ENCODE measurements at regions not wholly inside any gene's neighbourhood (a gene's known extent, or its start where the extent isn't known, plus 50 kb on each side); places are given as distances from the start of the nearest gene placed in this dataset.
"Not testable (repeated sequence)": the region's sequence is repeated elsewhere in the genome, so short reads cannot be mapped to it uniquely, and the experiment has no call there.

DNA sequence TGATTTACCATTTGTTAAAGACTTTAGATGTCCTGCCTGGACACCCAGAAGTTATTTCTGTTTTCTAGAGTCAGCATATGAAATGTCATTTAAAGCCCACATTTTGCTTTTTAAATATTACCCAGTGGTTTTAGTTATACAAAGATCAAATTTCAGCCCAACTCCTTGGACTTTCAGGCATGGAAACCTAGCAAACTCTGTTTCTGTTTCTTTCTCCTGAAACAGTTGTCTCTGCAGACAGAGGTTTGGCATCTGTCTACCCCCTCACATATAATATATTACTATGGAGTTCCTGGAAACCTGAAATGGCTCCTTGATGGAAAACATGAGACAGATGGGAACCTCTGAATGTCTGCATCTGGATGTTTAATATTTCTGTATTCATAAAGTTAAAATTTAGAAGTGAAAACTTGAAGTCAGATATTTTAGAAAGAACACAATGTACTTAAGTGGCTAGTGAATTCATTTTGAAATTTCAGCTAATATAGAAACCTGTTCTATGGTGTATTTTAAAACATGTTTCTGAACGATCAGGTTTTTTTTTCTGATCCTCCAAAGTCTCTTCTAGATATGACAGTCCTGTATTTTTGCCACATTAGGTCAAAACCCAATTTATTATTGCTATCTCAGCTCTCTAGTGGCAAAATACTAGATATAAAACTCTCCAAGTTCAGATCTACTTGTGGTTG lies 743.3 kb downstream of the CD109 start:
- H3F3A ChIP-seq (ENCODE audit: low read length, unreplicated experiment): no peaks in the 10 kb centered on the region
- no peaks in the 10 kb centered on the region for H3K4me1 ChIP-seq (ENCODE audit: insufficient read depth, low read length)
- H3K4me3 ChIP-seq (ENCODE audit: low read length): no peak overlapping the region
- no peak overlapping the region for H3K9ac ChIP-seq (ENCODE audit: low read length)
- H3K9me2 ChIP-seq (replicated peaks; ENCODE audit: low read length): no peaks in the 10 kb centered on the region
- no peak for DNase-seq
- no peaks in the 10 kb centered on the region for H3K27me3 ChIP-seq (ENCODE audit: low read length)
- H3K9me3 ChIP-seq (ENCODE audit: low read length): no peaks in the 10 kb centered on the region
- intact Hi-C loops (cut with micrococcal nuclease): no loop called here
- no peaks in the 10 kb centered on the region for H3K36me3 ChIP-seq (ENCODE audit: low read depth, low read length)
- no peak for TF ChIP-seq EZH2phosphoT487 (IDR thresholded peaks at IDR 0.05; ENCODE audit: borderline replicate concordance, low read length)
- TF ChIP-seq, protein P1, sequence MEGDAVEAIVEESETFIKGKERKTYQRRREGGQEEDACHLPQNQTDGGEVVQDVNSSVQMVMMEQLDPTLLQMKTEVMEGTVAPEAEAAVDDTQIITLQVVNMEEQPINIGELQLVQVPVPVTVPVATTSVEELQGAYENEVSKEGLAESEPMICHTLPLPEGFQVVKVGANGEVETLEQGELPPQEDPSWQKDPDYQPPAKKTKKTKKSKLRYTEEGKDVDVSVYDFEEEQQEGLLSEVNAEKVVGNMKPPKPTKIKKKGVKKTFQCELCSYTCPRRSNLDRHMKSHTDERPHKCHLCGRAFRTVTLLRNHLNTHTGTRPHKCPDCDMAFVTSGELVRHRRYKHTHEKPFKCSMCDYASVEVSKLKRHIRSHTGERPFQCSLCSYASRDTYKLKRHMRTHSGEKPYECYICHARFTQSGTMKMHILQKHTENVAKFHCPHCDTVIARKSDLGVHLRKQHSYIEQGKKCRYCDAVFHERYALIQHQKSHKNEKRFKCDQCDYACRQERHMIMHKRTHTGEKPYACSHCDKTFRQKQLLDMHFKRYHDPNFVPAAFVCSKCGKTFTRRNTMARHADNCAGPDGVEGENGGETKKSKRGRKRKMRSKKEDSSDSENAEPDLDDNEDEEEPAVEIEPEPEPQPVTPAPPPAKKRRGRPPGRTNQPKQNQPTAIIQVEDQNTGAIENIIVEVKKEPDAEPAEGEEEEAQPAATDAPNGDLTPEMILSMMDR (conservative IDR thresholded peaks at IDR 0.05; ENCODE audit: low read depth, low read length): no peak
- no peak for TF ChIP-seq EZH2 (IDR thresholded peaks at IDR 0.05; ENCODE audit: low read length, unreplicated experiment)
- no TSS peak for BruUV-seq (replicated peaks)
- no peak overlapping the region for H3K27ac ChIP-seq (ENCODE audit: low read length)
- H3K4me2 ChIP-seq (ENCODE audit: low read length): no peak overlapping the region
- no peak for ATAC-seq
- H4K20me1 ChIP-seq (ENCODE audit: low read length): no peaks in the 10 kb centered on the region
- no peak overlapping the region for H2AFZ ChIP-seq (ENCODE audit: low read length)
- no peaks in the 10 kb centered on the region for H3K79me2 ChIP-seq (ENCODE audit: low read length)
- ChIA-PET POLR2A (ENCODE audit: unreplicated experiment) (no interaction called here), CTCF (no interaction called here)

DNA sequence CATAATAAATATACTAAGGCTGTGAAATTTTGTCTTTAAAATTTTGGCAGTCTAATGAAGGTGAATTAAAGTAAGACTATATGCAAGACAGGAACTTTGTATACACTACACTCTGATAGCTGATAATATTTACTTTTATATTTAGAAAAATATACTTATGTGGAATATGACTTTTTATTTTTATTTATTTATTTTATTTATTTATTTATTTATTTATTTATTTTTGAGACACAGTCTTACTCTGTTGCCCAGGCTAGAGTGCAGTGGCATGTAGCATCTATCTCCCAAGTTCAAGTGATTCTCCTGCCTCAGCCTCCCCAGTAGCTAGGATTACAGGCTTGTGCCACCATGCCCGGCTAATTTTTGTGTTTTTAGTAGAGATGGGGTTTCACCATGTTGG lies 742.4 kb downstream of the CD109 start:
- H3K36me3 ChIP-seq (ENCODE audit: low read depth, low read length); CTCF ChIA-PET; H3K4me2 ChIP-seq (ENCODE audit: low read length); ATAC-seq; H3K79me2 ChIP-seq (ENCODE audit: low read length); POLR2A ChIA-PET (ENCODE audit: unreplicated experiment); H2AFZ ChIP-seq (ENCODE audit: low read length); BruUV-seq (replicated peaks); H3K4me3 ChIP-seq (ENCODE audit: low read length); H3K9me2 ChIP-seq (replicated peaks; ENCODE audit: low read length); H3K4me1 ChIP-seq (ENCODE audit: insufficient read depth, low read length); DNase-seq; H4K20me1 ChIP-seq (ENCODE audit: low read length); H3K9ac ChIP-seq (ENCODE audit: low read length); intact Hi-C loops (cut with micrococcal nuclease); H3K27ac ChIP-seq (ENCODE audit: low read length); H3K27me3 ChIP-seq (ENCODE audit: low read length); H3K9me3 ChIP-seq (ENCODE audit: low read length); H3F3A ChIP-seq (ENCODE audit: low read length, unreplicated experiment): not testable (repeated sequence)

DNA sequence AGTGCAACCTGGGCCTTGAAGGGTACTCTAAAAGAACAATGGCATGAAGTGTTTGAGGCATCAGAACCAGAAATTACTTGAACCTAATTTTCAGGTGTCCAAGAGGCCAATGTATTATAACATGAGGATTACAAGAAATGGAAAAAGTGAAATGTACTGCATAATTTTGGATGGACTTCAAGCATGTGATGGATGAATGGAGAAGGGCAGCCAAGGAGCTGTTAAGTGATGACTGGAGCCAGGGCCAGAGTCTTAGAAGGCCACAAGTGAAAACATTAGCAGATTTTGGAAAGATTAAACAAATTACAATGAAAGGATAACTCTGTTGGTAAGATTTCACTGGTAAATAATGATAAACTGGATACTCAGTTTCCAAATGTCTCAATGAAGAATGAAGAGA lies 738.2 kb downstream of the CD109 start:
- ChIA-PET CTCF (no interaction called here), POLR2A (ENCODE audit: unreplicated experiment) (no interaction called here)
- intact Hi-C loops (cut with micrococcal nuclease): no loop called here
- Histone ChIP-seq H3K9me2 (replicated peaks; ENCODE audit: low read length) (no peaks in the 10 kb centered on the region), H2AFZ (ENCODE audit: low read length) (no peak overlapping the region), H3K4me1 (ENCODE audit: insufficient read depth, low read length) (peaks cover 7% of the 10 kb centered on the region; the same call in 1 of the 2 replicates), H3K27me3 (ENCODE audit: low read length) (no peaks in the 10 kb centered on the region), H3K4me2 (ENCODE audit: low read length) (no peak overlapping the region), H3K4me3 (ENCODE audit: low read length) (no peak overlapping the region), H3K36me3 (ENCODE audit: low read depth, low read length) (no peaks in the 10 kb centered on the region), H4K20me1 (ENCODE audit: low read length) (no peaks in the 10 kb centered on the region), H3K9me3 (ENCODE audit: low read length) (no peaks in the 10 kb centered on the region), H3K79me2 (ENCODE audit: low read length) (no peaks in the 10 kb centered on the region), H3K9ac (ENCODE audit: low read length) (no peak overlapping the region), H3F3A (ENCODE audit: low read length, unreplicated experiment) (no peaks in the 10 kb centered on the region), H3K27ac (ENCODE audit: low read length) (no peak overlapping the region)
- TF ChIP-seq EZH2phosphoT487 (IDR thresholded peaks at IDR 0.05; ENCODE audit: borderline replicate concordance, low read length) (no peak), EZH2 (IDR thresholded peaks at IDR 0.05; ENCODE audit: low read length, unreplicated experiment) (no peak)
- TF ChIP-seq, protein P1 (conservative IDR thresholded peaks at IDR 0.05; ENCODE audit: low read depth, low read length): no peak
- no peak for DNase-seq
- BruUV-seq (replicated peaks): no TSS peak
- no peak for ATAC-seq
